ENCODE measurements at regions not wholly inside any gene's neighbourhood (a gene's known extent, or its start where the extent isn't known, plus 50 kb on each side); places are given as distances from the start of the nearest gene placed in this dataset.

DNA sequence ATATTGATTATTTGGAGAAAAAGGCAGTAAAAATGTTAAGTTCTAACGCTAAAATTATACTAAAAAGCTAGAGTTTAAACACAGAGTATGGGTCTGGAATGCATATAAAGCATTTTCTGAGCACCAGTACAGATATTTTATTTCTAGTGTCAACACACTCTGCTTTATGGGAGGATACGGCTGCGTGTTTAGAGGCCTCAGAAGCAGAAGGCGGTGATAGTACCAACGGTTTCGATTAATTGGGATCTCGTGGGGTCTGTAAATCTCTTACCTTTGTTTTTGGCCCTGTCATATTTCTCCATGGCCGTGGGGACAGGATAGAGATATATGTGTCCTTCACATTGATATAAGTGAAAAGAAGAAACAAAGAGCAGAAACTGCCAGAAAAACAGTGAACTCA lies 206.8 kb upstream of the NTM start:
- no peaks in the 10 kb centered on the region for H3K36me3 Mint-ChIP-seq
- H3K4me3 Mint-ChIP-seq, result no peak overlapping the region
- H3K27ac Mint-ChIP-seq, result no peak overlapping the region
- H3K4me1 Mint-ChIP-seq, result peaks cover 3% of the 10 kb centered on the region; the same call in 1 of the 2 replicates
- CTCF ChIA-PET, result no interaction called here
- H3K27me3 Mint-ChIP-seq (ENCODE audit: low read depth), result no peaks in the 10 kb centered on the region
- ATAC-seq (no peak), DNase-seq (ENCODE audit: low spot score) (no peak)
- TF ChIP-seq GRHL2 (CRISPR knock-in tag; IDR thresholded peaks at IDR 0.05; ENCODE audit: insufficient replicate concordance, severe bottlenecking) (no peak), TEAD4 (CRISPR knock-in tag; IDR thresholded peaks at IDR 0.05) (no peak), OVOL2 (CRISPR knock-in tag; IDR thresholded peaks at IDR 0.05; ENCODE audit: borderline replicate concordance) (no peak), ATF1 (CRISPR knock-in tag; IDR thresholded peaks at IDR 0.05) (no peak), ELF4 (CRISPR knock-in tag; IDR thresholded peaks at IDR 0.05; ENCODE audit: low read depth) (no peak), EMX1 (CRISPR knock-in tag; IDR thresholded peaks at IDR 0.05) (no peak), ZNF671 (CRISPR knock-in tag; IDR thresholded peaks at IDR 0.05) (no peak), FOXJ3 (CRISPR knock-in tag; IDR thresholded peaks at IDR 0.05; ENCODE audit: borderline replicate concordance) (no peak), ZBTB21 (CRISPR knock-in tag; IDR thresholded peaks at IDR 0.05; ENCODE audit: borderline replicate concordance) (no peak), CREM (CRISPR knock-in tag; IDR thresholded peaks at IDR 0.05) (no peak), RORB (CRISPR knock-in tag; IDR thresholded peaks at IDR 0.05) (no peak), ETV6 (CRISPR knock-in tag; IDR thresholded peaks at IDR 0.05) (no peak), SMAD4 (CRISPR knock-in tag; IDR thresholded peaks at IDR 0.05) (no peak), MLX (CRISPR knock-in tag; IDR thresholded peaks at IDR 0.05) (no peak)
- TF ChIP-seq, protein P1, sequence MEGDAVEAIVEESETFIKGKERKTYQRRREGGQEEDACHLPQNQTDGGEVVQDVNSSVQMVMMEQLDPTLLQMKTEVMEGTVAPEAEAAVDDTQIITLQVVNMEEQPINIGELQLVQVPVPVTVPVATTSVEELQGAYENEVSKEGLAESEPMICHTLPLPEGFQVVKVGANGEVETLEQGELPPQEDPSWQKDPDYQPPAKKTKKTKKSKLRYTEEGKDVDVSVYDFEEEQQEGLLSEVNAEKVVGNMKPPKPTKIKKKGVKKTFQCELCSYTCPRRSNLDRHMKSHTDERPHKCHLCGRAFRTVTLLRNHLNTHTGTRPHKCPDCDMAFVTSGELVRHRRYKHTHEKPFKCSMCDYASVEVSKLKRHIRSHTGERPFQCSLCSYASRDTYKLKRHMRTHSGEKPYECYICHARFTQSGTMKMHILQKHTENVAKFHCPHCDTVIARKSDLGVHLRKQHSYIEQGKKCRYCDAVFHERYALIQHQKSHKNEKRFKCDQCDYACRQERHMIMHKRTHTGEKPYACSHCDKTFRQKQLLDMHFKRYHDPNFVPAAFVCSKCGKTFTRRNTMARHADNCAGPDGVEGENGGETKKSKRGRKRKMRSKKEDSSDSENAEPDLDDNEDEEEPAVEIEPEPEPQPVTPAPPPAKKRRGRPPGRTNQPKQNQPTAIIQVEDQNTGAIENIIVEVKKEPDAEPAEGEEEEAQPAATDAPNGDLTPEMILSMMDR (IDR thresholded peaks at IDR 0.05), result no peak
- TF ChIP-seq, protein P2, sequence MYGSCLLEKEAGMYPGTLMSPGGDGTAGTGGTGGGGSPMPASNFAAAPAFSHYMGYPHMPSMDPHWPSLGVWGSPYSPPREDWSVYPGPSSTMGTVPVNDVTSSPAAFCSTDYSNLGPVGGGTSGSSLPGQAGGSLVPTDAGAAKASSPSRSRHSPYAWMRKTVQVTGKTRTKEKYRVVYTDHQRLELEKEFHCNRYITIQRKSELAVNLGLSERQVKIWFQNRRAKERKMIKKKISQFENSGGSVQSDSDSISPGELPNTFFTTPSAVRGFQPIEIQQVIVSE (CRISPR knock-in tag; IDR thresholded peaks at IDR 0.05; ENCODE audit: borderline replicate concordance), result no peak
- TF ChIP-seq, protein P3, sequence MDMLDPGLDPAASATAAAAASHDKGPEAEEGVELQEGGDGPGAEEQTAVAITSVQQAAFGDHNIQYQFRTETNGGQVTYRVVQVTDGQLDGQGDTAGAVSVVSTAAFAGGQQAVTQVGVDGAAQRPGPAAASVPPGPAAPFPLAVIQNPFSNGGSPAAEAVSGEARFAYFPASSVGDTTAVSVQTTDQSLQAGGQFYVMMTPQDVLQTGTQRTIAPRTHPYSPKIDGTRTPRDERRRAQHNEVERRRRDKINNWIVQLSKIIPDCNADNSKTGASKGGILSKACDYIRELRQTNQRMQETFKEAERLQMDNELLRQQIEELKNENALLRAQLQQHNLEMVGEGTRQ (CRISPR knock-in tag; IDR thresholded peaks at IDR 0.05), result no peak
- TF ChIP-seq, protein P4, sequence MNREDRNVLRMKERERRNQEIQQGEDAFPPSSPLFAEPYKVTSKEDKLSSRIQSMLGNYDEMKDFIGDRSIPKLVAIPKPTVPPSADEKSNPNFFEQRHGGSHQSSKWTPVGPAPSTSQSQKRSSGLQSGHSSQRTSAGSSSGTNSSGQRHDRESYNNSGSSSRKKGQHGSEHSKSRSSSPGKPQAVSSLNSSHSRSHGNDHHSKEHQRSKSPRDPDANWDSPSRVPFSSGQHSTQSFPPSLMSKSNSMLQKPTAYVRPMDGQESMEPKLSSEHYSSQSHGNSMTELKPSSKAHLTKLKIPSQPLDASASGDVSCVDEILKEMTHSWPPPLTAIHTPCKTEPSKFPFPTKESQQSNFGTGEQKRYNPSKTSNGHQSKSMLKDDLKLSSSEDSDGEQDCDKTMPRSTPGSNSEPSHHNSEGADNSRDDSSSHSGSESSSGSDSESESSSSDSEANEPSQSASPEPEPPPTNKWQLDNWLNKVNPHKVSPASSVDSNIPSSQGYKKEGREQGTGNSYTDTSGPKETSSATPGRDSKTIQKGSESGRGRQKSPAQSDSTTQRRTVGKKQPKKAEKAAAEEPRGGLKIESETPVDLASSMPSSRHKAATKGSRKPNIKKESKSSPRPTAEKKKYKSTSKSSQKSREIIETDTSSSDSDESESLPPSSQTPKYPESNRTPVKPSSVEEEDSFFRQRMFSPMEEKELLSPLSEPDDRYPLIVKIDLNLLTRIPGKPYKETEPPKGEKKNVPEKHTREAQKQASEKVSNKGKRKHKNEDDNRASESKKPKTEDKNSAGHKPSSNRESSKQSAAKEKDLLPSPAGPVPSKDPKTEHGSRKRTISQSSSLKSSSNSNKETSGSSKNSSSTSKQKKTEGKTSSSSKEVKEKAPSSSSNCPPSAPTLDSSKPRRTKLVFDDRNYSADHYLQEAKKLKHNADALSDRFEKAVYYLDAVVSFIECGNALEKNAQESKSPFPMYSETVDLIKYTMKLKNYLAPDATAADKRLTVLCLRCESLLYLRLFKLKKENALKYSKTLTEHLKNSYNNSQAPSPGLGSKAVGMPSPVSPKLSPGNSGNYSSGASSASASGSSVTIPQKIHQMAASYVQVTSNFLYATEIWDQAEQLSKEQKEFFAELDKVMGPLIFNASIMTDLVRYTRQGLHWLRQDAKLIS (CRISPR knock-in tag; IDR thresholded peaks at IDR 0.05; ENCODE audit: borderline replicate concordance), result no peak
- TF ChIP-seq, protein P5, sequence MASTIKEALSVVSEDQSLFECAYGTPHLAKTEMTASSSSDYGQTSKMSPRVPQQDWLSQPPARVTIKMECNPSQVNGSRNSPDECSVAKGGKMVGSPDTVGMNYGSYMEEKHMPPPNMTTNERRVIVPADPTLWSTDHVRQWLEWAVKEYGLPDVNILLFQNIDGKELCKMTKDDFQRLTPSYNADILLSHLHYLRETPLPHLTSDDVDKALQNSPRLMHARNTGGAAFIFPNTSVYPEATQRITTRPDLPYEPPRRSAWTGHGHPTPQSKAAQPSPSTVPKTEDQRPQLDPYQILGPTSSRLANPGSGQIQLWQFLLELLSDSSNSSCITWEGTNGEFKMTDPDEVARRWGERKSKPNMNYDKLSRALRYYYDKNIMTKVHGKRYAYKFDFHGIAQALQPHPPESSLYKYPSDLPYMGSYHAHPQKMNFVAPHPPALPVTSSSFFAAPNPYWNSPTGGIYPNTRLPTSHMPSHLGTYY (CRISPR knock-in tag; IDR thresholded peaks at IDR 0.05), result no peak
- TF ChIP-seq, protein P6, sequence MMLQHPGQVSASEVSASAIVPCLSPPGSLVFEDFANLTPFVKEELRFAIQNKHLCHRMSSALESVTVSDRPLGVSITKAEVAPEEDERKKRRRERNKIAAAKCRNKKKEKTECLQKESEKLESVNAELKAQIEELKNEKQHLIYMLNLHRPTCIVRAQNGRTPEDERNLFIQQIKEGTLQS (CRISPR knock-in tag; conservative IDR thresholded peaks at IDR 0.05), result no peak
- no peaks in the 10 kb centered on the region for H3K9me3 Mint-ChIP-seq
- POLR2A ChIA-PET, result interaction anchor here (0.6 kb wide), 1 partner anchor 406 kb away, joined by 3 read pairs; no protein-coding TSS in a partner anchor
